ENCODE measurements at regions not wholly inside any gene's neighbourhood (a gene's known extent, or its start where the extent isn't known, plus 50 kb on each side); places are given as distances from the start of the nearest gene placed in this dataset.
A peak's percentile ranks its signal among the peaks of the same experiment; 100 is the strongest.

- no peak for DNase-seq
These were observed 308.9 kb upstream of the LRRC7 start for GRCh38 chr1:69258842-69259241.

GRCh38 chr1:69263921-69264391, 303.8 kb upstream of the LRRC7 start:
- peak; percentile 4 for DNase-seq

GRCh38 chr1:69269491-69269890, 298.2 kb upstream of the LRRC7 start:
- no peak for DNase-seq

- no peak for DNase-seq
These were observed 296.1 kb upstream of the LRRC7 start for GRCh38 chr1:69271587-69272125.

- DNase-seq, result no peak
These were observed 295.0 kb upstream of the LRRC7 start for GRCh38 chr1:69272684-69273083.

GRCh38 chr1:69278923-69279322, 288.8 kb upstream of the LRRC7 start:
- DNase-seq, result no peak

- no peak for DNase-seq
These were observed 284.2 kb upstream of the LRRC7 start for GRCh38 chr1:69283516-69283915.

- no peak for DNase-seq
These were observed 283.2 kb upstream of the LRRC7 start for GRCh38 chr1:69284508-69284907.

GRCh38 chr1:69288416-69288815, 279.3 kb upstream of the LRRC7 start:
- DNase-seq, result no peak

GRCh38 chr1:69290291-69290690, 277.4 kb upstream of the LRRC7 start:
- no peak for DNase-seq

- no peak for DNase-seq
These were observed 276.2 kb upstream of the LRRC7 start for GRCh38 chr1:69291541-69291940.

- DNase-seq, result no peak
These were observed 274.9 kb upstream of the LRRC7 start for GRCh38 chr1:69292833-69293232.

GRCh38 chr1:69294171-69294570, 273.6 kb upstream of the LRRC7 start:
- no peak for DNase-seq

- no peak for DNase-seq
These were observed 272.5 kb upstream of the LRRC7 start for GRCh38 chr1:69295265-69295664.

- no peak for DNase-seq
These were observed 262.1 kb upstream of the LRRC7 start for GRCh38 chr1:69305621-69306020.

- DNase-seq, result no peak
These were observed 255.5 kb upstream of the LRRC7 start for GRCh38 chr1:69312055-69312732.

GRCh38 chr1:69313118-69313517, 254.6 kb upstream of the LRRC7 start:
- DNase-seq, result no peak

- no peak for DNase-seq
These were observed 252.3 kb upstream of the LRRC7 start for GRCh38 chr1:69315416-69315815.

- no peak for DNase-seq
These were observed 251.9 kb upstream of the LRRC7 start for GRCh38 chr1:69315823-69316222.

- DNase-seq, result no peak
These were observed 248.4 kb upstream of the LRRC7 start for GRCh38 chr1:69319287-69319686.

- no peak for DNase-seq
These were observed 246.9 kb upstream of the LRRC7 start for GRCh38 chr1:69320757-69321211.

- DNase-seq, result no peak
These were observed 246.4 kb upstream of the LRRC7 start for GRCh38 chr1:69321311-69321710.

- DNase-seq, result no peak
These were observed 239.5 kb upstream of the LRRC7 start for GRCh38 chr1:69328186-69328585.

GRCh38 chr1:69363236-69363635, 204.5 kb upstream of the LRRC7 start:
- no peak for DNase-seq

- no peak for DNase-seq
These were observed 194.2 kb upstream of the LRRC7 start for GRCh38 chr1:69373520-69373919.
